ENCODE measurements at regions not wholly inside any gene's neighbourhood (a gene's known extent, or its start where the extent isn't known, plus 50 kb on each side); places are given as distances from the start of the nearest gene placed in this dataset.

- TF ChIP-seq POLR2AphosphoS5 (IDR thresholded peaks at IDR 0.05; ENCODE audit: low read depth, low read length) (no peak), POLR2A (IDR thresholded peaks at IDR 0.05; ENCODE audit: low read depth, low read length) (no peak)
Measured at GRCh38 chr5:97575322-97575721, 392.3 kb upstream of the RIOK2 start.
